SU-DHL-6 (cell line): ENCODE measurements at regions not wholly inside any gene's neighbourhood (a gene's known extent, or its start where the extent isn't known, plus 50 kb on each side); places are given as distances from the start of the nearest gene placed in this dataset.

Source experiments
- H2AFZ ChIP-seq: fragments of 200-600 bp; sonication (generic); 2 replicates; pipeline ENCODE4 v1.6.1; 2014; ENCODE audit warnings: low read depth, mild to moderate bottlenecking, moderate library complexity, mixed read lengths, antibody characterized with exemption, low read length; ENCODE audit not compliant: severe bottlenecking
- H3F3A ChIP-seq: fragments of 200-600 bp; shearing (Covaris generic); 2 replicates; pipeline ENCODE4 v1.6.0; 2016; ENCODE audit warnings: antibody characterized with exemption, mild to moderate bottlenecking; ENCODE audit not compliant: insufficient read depth
- H3K27ac ChIP-seq: fragments of 200-600 bp; sonication (generic); 2 replicates; pipeline ENCODE4 v1.5.1; 2016; ENCODE audit warnings: low read depth, mild to moderate bottlenecking, low read length, moderate library complexity, mixed read lengths
- H3K27me3 ChIP-seq: fragments of 200-600 bp; sonication (generic), shearing (Covaris generic); 2 replicates; pipeline ENCODE4 v1.6.0; 2014; ENCODE audit warnings: mild to moderate bottlenecking, low read length
- H3K36me3 ChIP-seq: fragments of 200-600 bp; sonication (generic); 2 replicates; pipeline ENCODE4 v1.6.1; 2014; ENCODE audit warnings: mild to moderate bottlenecking, low read length, mixed read lengths
- H3K4me2 ChIP-seq: fragments of 300-600, 200-600 bp; shearing (Covaris generic), sonication (generic); 2 replicates; pipeline ENCODE4 v1.6.0; 2014; ENCODE audit warnings: low read length, low read depth, mild to moderate bottlenecking; ENCODE audit not compliant: poor library complexity, severe bottlenecking
- H3K4me3 ChIP-seq: fragments of 200-600 bp; sonication (generic); 2 replicates; pipeline ENCODE4 v1.5.1; 2014; ENCODE audit warnings: antibody characterized with exemption, low read length, mild to moderate bottlenecking, mixed read lengths; ENCODE audit not compliant: insufficient read depth, poor library complexity, severe bottlenecking
- H3K79me2 ChIP-seq: fragments of 200-600 bp; sonication (generic); 2 replicates; pipeline ENCODE4 v1.6.1; 2014; ENCODE audit warnings: mild to moderate bottlenecking, low read length, moderate library complexity; ENCODE audit not compliant: insufficient read depth
- H3K9ac ChIP-seq: fragments of 200-600 bp; sonication (generic); 2 replicates; pipeline ENCODE4 v1.7.0; 2014; ENCODE audit warnings: mild to moderate bottlenecking, low read length
- H3K9me2 ChIP-seq: fragments of 200-600 bp; sonication (generic); replicated peaks from 2 replicates; pipeline ENCODE4 v1.6.1; 2014; ENCODE audit warnings: low read length; ENCODE audit not compliant: insufficient read depth
- H3K9me3 ChIP-seq: fragments of 200-600 bp; sonication (generic); 2 replicates; pipeline ENCODE4 v1.6.1; 2014; ENCODE audit warnings: low read length, mixed read lengths; ENCODE audit not compliant: insufficient read depth
- H4K20me1 ChIP-seq: fragments of 200-600 bp; sonication (generic); 2 replicates; pipeline ENCODE4 v1.6.1; 2014; ENCODE audit warnings: low read depth, mild to moderate bottlenecking, antibody characterized with exemption, low read length, moderate library complexity, mixed read lengths
- EZH2phosphoT487 ChIP-seq: fragments of 200-600 bp; sonication (generic), shearing (Covaris generic); conservative IDR thresholded peaks from 2 replicates; pipeline ENCODE4 v1.6.1; 2018; ENCODE audit warnings: mild to moderate bottlenecking, antibody characterized with exemption, low read length, moderate library complexity, mixed read lengths
- TF ChIP-seq, protein P1 (sequence below): fragments of 200-600 bp; sonication (generic); IDR thresholded peaks from one replicate; pipeline ENCODE4 v1.5.1; 2017; ENCODE audit warnings: antibody characterized with exemption, mild to moderate bottlenecking, low read length, moderate library complexity; ENCODE audit not compliant: insufficient read depth, poor library complexity, severe bottlenecking

DNA sequence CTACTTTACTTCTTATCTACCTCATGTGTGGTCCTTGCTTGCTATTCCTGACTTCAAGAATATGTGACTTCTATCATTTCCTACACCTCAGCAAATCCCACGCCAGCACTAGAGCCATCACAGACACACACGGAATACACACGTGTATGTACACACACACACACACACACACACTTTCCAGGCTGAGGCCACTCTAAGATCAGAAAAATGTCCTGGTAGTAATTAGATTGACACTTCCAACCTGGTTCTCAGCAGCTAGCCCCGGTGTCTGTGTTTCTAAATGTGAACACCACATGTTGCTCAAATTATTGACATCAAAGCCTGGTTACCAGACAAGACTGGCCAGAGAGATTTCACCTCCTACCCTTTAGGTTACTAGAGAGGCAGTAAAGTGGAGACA is 54.1 kb upstream of the SASH1 start:
- no peak overlapping the region for H3K4me2 ChIP-seq
- no peak overlapping the region for H3K9ac ChIP-seq
- no peak for TF ChIP-seq EZH2phosphoT487
- TF ChIP-seq, protein P1, sequence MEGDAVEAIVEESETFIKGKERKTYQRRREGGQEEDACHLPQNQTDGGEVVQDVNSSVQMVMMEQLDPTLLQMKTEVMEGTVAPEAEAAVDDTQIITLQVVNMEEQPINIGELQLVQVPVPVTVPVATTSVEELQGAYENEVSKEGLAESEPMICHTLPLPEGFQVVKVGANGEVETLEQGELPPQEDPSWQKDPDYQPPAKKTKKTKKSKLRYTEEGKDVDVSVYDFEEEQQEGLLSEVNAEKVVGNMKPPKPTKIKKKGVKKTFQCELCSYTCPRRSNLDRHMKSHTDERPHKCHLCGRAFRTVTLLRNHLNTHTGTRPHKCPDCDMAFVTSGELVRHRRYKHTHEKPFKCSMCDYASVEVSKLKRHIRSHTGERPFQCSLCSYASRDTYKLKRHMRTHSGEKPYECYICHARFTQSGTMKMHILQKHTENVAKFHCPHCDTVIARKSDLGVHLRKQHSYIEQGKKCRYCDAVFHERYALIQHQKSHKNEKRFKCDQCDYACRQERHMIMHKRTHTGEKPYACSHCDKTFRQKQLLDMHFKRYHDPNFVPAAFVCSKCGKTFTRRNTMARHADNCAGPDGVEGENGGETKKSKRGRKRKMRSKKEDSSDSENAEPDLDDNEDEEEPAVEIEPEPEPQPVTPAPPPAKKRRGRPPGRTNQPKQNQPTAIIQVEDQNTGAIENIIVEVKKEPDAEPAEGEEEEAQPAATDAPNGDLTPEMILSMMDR, result no peak
- no peaks in the 10 kb centered on the region for H3K36me3 ChIP-seq
- H3K27ac ChIP-seq, result no peak overlapping the region
- H4K20me1 ChIP-seq, result no peaks in the 10 kb centered on the region
- H3F3A ChIP-seq, result no peaks in the 10 kb centered on the region
- H3K79me2 ChIP-seq, result no peaks in the 10 kb centered on the region
- no peak overlapping the region for H3K4me3 ChIP-seq
- no peaks in the 10 kb centered on the region for H3K9me3 ChIP-seq
- H3K27me3 ChIP-seq, result no peaks in the 10 kb centered on the region
- H3K9me2 ChIP-seq, result no peaks in the 10 kb centered on the region
- no peak overlapping the region for H2AFZ ChIP-seq

DNA sequence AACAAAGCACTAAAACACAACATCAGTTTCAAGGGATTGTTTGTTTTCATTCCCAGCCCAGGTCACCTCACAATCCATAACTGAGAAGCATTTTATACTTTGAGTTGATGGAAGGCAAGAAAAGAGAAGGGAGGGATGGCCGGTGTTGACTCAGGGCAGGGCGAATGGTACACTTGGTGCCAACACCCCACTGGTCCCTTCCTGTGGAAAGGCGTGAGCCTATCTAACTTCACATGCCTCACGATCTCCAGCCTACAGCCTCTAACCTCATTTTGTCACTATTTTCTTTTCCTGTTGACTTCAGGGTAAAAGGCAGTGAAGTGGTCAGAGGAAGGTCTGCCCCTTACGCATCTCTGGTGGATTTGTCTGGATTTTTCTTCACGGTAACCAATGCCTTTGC is 53.5 kb upstream of the SASH1 start:
- H3K4me3 ChIP-seq, result no peak overlapping the region
- no peaks in the 10 kb centered on the region for H3K79me2 ChIP-seq
- H3K27ac ChIP-seq, result no peak overlapping the region
- H3K9me3 ChIP-seq, result no peaks in the 10 kb centered on the region
- H2AFZ ChIP-seq, result no peak overlapping the region
- H3K9ac ChIP-seq, result no peak overlapping the region
- no peaks in the 10 kb centered on the region for H3K9me2 ChIP-seq
- no peaks in the 10 kb centered on the region for H3F3A ChIP-seq
- no peaks in the 10 kb centered on the region for H3K36me3 ChIP-seq
- H4K20me1 ChIP-seq, result no peaks in the 10 kb centered on the region
- no peaks in the 10 kb centered on the region for H3K27me3 ChIP-seq
- no peak for TF ChIP-seq EZH2phosphoT487
- TF ChIP-seq, protein P1, result no peak
- no peak overlapping the region for H3K4me2 ChIP-seq

DNA sequence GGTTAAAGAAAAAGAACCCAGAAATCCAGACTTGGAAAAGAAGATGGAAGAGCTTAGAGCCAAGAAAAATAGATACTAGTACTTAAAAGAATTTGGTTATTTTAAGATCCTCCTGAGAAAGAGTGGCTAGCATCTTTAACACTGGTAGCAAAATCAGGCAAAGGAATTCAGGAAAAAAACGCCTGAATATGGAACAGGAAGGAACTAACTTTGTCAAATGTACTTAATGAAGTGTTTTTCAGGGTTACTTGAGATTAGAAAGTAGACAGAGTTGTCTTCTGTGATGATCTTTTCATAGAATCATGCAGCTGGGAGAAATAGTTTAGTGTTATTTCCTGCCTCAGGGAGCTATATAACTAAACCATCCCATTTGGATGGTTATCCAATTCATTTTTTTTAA is 50.8 kb upstream of the SASH1 start:
- H3K4me2 ChIP-seq, result no peak overlapping the region
- no peaks in the 10 kb centered on the region for H3K79me2 ChIP-seq
- H4K20me1 ChIP-seq, result no peaks in the 10 kb centered on the region
- no peak overlapping the region for H3K4me3 ChIP-seq
- no peaks in the 10 kb centered on the region for H3F3A ChIP-seq
- no peaks in the 10 kb centered on the region for H3K36me3 ChIP-seq
- TF ChIP-seq, protein P1, result no peak
- no peak for TF ChIP-seq EZH2phosphoT487
- H3K9me2 ChIP-seq, result no peaks in the 10 kb centered on the region
- no peak overlapping the region for H3K9ac ChIP-seq
- no peak overlapping the region for H3K27ac ChIP-seq
- no peaks in the 10 kb centered on the region for H3K9me3 ChIP-seq
- no peak overlapping the region for H2AFZ ChIP-seq
- H3K27me3 ChIP-seq, result no peaks in the 10 kb centered on the region
